ENCODE measurements at regions not wholly inside any gene's neighbourhood (a gene's known extent, or its start where the extent isn't known, plus 50 kb on each side); places are given as distances from the start of the nearest gene placed in this dataset.

DNA sequence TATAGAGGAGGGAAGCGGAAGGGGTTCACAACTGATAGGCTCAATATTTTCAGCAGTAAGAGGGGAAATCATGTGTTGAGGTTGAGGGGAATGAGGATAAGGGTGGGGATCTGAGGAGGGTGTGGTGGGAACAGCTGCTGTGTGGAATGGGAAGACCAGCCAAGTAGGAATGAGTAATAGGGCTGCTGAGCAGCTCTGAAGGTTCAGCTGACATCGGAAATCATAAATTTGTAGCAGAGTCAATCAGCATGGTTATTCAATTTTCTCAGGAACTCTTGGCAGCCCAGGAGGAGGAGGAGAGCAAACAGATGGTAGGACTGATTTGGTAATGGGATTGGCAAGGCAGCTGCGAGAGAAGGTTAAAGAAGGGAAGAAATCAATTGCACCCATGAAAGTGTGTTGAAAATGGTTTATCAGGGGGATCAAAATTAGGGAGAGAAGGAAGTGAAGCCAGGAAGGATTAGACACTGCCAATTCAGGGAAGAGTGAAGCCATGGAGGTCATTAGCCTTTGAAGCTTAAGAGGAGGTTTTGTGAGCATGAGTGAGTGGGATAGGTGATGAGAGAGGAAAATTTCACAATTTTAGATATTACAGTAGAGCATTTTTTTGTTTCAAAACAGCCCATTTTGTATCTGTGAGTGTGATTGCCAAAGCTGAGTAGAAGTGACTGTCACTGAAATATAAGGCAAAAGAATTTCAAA, 82.6 kb downstream of the PCDH7 start:
- no peak for TF ChIP-seq POLR2A (IDR thresholded peaks at IDR 0.05; ENCODE audit: low read length)
- no peak for TF ChIP-seq GATA1 (IDR thresholded peaks at IDR 0.05; ENCODE audit: low read depth, low read length)
